IPS-18a (cell line): ENCODE measurements at regions not wholly inside any gene's neighbourhood (a gene's known extent, or its start where the extent isn't known, plus 50 kb on each side); places are given as distances from the start of the nearest gene placed in this dataset.
"Not testable (repeated sequence)": the region's sequence is repeated elsewhere in the genome, so short reads cannot be mapped to it uniquely, and the experiment has no call there.

Source experiments
- H3K27ac ChIP-seq: one replicate; pipeline ENCODE4 v1.5.1; 2013; ENCODE audit warnings: low read length
- H3K27me3 ChIP-seq: one replicate; pipeline ENCODE4 v1.6.1; 2013; ENCODE audit warnings: mild to moderate bottlenecking, low read length; ENCODE audit not compliant: control insufficient read depth, insufficient read depth
- H3K36me3 ChIP-seq: one replicate; pipeline ENCODE4 v1.6.1; 2013; ENCODE audit warnings: low read depth, low read length; ENCODE audit not compliant: control insufficient read depth
- H3K4me1 ChIP-seq: one replicate; pipeline ENCODE4 v1.6.1; 2013; ENCODE audit warnings: low read depth, low read length; ENCODE audit not compliant: control insufficient read depth
- H3K4me3 ChIP-seq: one replicate; pipeline ENCODE4 v1.5.1; 2013; ENCODE audit warnings: low read length
- H3K9ac ChIP-seq: one replicate; pipeline ENCODE4 v1.6.1; 2013; ENCODE audit warnings: mild to moderate bottlenecking, low read length, moderate library complexity
- H3K9me3 ChIP-seq: one replicate; pipeline ENCODE4 v1.6.1; 2013; ENCODE audit warnings: low read depth, low read length; ENCODE audit not compliant: control insufficient read depth

- Histone ChIP-seq H3K4me3 (no peak overlapping the region), H3K4me1 (no peaks in the 10 kb centered on the region), H3K9me3 (no peaks in the 10 kb centered on the region), H3K27ac (no peak overlapping the region), H3K27me3 (no peaks in the 10 kb centered on the region), H3K36me3 (no peaks in the 10 kb centered on the region), H3K9ac (no peak overlapping the region)
These were observed 414.4 kb downstream of the SHISA9 start for GRCh38 chr16:13315642-13316427.

- Histone ChIP-seq H3K4me3 (no peak overlapping the region), H3K9ac (no peak overlapping the region), H3K27me3 (peaks cover 9% of the 10 kb centered on the region), H3K4me1 (peaks cover 13% of the 10 kb centered on the region), H3K36me3 (no peaks in the 10 kb centered on the region), H3K27ac (no peak overlapping the region), H3K9me3 (no peaks in the 10 kb centered on the region)
These were observed 420.9 kb downstream of the SHISA9 start for GRCh38 chr16:13322336-13322735.

GRCh38 chr16:13324851-13325250, 423.5 kb downstream of the SHISA9 start:
- Histone ChIP-seq H3K36me3 (no peaks in the 10 kb centered on the region), H3K4me3 (no peak overlapping the region), H3K9ac (no peak overlapping the region), H3K4me1 (peaks cover 13% of the 10 kb centered on the region), H3K9me3 (no peaks in the 10 kb centered on the region), H3K27ac (no peak overlapping the region), H3K27me3 (peaks cover 9% of the 10 kb centered on the region)

GRCh38 chr16:13325396-13325795, 424.0 kb downstream of the SHISA9 start:
- H3K27ac ChIP-seq, result no peak overlapping the region
- H3K9ac ChIP-seq, result no peak overlapping the region
- H3K9me3 ChIP-seq, result no peaks in the 10 kb centered on the region
- H3K4me1 ChIP-seq, result peaks cover 13% of the 10 kb centered on the region
- H3K36me3 ChIP-seq, result no peaks in the 10 kb centered on the region
- no peak overlapping the region for H3K4me3 ChIP-seq
- H3K27me3 ChIP-seq, result peaks cover 9% of the 10 kb centered on the region

- no peak overlapping the region for H3K9ac ChIP-seq
These were observed 430.5 kb downstream of the SHISA9 start for GRCh38 chr16:13331918-13332317.

GRCh38 chr16:13332713-13333255, 431.4 kb downstream of the SHISA9 start:
- no peak overlapping the region for H3K9ac ChIP-seq
- H3K27me3 ChIP-seq, result no peaks in the 10 kb centered on the region
- no peak overlapping the region for H3K27ac ChIP-seq
- H3K9me3 ChIP-seq, result no peaks in the 10 kb centered on the region
- H3K4me1 ChIP-seq, result peaks cover 11% of the 10 kb centered on the region
- H3K4me3 ChIP-seq, result no peak overlapping the region
- no peaks in the 10 kb centered on the region for H3K36me3 ChIP-seq

More at GRCh38 chr16:13331918-13332317, 430.5 kb downstream of the SHISA9 start:
- Histone ChIP-seq H3K36me3 (no peaks in the 10 kb centered on the region), H3K9me3 (no peaks in the 10 kb centered on the region), H3K4me1 (peaks cover 11% of the 10 kb centered on the region), H3K4me3 (no peak overlapping the region), H3K27me3 (no peaks in the 10 kb centered on the region), H3K27ac (no peak overlapping the region)

- Histone ChIP-seq H3K27me3 (no peaks in the 10 kb centered on the region), H3K4me3 (no peak overlapping the region), H3K27ac (no peak overlapping the region), H3K36me3 (no peaks in the 10 kb centered on the region), H3K9me3 (no peaks in the 10 kb centered on the region), H3K9ac (no peak overlapping the region), H3K4me1 (peaks cover 11% of the 10 kb centered on the region)
These were observed 431.9 kb downstream of the SHISA9 start for GRCh38 chr16:13333336-13333735.

GRCh38 chr16:13335879-13336278, 434.5 kb downstream of the SHISA9 start:
- Histone ChIP-seq H3K4me1 (peaks cover 11% of the 10 kb centered on the region), H3K9ac (no peak overlapping the region), H3K36me3 (no peaks in the 10 kb centered on the region), H3K27ac (no peak overlapping the region), H3K4me3 (no peak overlapping the region), H3K27me3 (no peaks in the 10 kb centered on the region), H3K9me3 (no peaks in the 10 kb centered on the region)

GRCh38 chr16:13336335-13336734, 434.9 kb downstream of the SHISA9 start:
- no peak overlapping the region for H3K9ac ChIP-seq
- H3K27ac ChIP-seq, result no peak overlapping the region
- no peaks in the 10 kb centered on the region for H3K36me3 ChIP-seq
- peaks cover 11% of the 10 kb centered on the region for H3K4me1 ChIP-seq
- no peaks in the 10 kb centered on the region for H3K9me3 ChIP-seq
- H3K27me3 ChIP-seq, result no peaks in the 10 kb centered on the region
- H3K4me3 ChIP-seq, result no peak overlapping the region

GRCh38 chr16:13336907-13337881, 435.8 kb downstream of the SHISA9 start:
- not testable (repeated sequence) for H3K9me3 ChIP-seq, H3K4me3 ChIP-seq, H3K36me3 ChIP-seq, H3K27ac ChIP-seq, H3K9ac ChIP-seq, H3K27me3 ChIP-seq
- H3K4me1 ChIP-seq, result peaks cover 11% of the 10 kb centered on the region

- Histone ChIP-seq H3K9ac (no peak overlapping the region), H3K4me3 (no peak overlapping the region), H3K27me3 (no peaks in the 10 kb centered on the region), H3K27ac (no peak overlapping the region), H3K4me1 (peaks cover 4% of the 10 kb centered on the region), H3K9me3 (no peaks in the 10 kb centered on the region), H3K36me3 (no peaks in the 10 kb centered on the region)
These were observed 436.6 kb downstream of the SHISA9 start for GRCh38 chr16:13338044-13338443.
